LNCaP clone FGC (cell line): ENCODE measurements at regions not wholly inside any gene's neighbourhood (a gene's known extent, or its start where the extent isn't known, plus 50 kb on each side); places are given as distances from the start of the nearest gene placed in this dataset.

Experiments
- DNase-seq: peaks from one replicate; pipeline ENCODE4 v3.0.0-alpha.2; 2011; ENCODE audit warnings: low read depth
- H3K4me3 ChIP-seq: 2 replicates; pipeline ENCODE4 v1.5.1; 2011; ENCODE audit warnings: mild to moderate bottlenecking, low read depth, low read length, control low read depth
- TF ChIP-seq, protein P1 (sequence below): IDR thresholded peaks from 2 replicates; pipeline ENCODE4 v1.5.1; 2012; ENCODE audit warnings: mild to moderate bottlenecking; ENCODE audit not compliant: control insufficient read depth, insufficient read depth; ENCODE audit errors: extremely low read depth

DNA sequence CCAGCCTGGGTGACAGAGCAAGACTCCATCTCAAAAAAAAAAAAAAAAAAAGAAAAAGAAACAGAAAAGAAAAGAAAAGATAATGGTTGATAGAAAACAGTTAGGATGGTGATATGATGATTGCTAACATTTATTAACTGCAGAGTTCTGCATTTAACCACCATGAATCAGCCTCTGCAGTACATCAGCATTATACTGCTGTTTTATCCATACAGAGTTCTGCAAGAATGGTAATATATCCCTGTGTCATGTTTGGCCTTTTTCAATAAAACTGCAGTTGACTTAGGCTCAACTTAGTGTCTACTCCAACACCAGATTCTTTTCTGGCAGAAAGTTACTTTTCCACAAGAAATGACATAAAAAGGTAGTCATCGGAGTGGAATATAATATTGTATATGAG, 62.6 kb downstream of the DUSP6 start:
- H3K4me3 ChIP-seq: no peak overlapping the region
- TF ChIP-seq, protein P1, sequence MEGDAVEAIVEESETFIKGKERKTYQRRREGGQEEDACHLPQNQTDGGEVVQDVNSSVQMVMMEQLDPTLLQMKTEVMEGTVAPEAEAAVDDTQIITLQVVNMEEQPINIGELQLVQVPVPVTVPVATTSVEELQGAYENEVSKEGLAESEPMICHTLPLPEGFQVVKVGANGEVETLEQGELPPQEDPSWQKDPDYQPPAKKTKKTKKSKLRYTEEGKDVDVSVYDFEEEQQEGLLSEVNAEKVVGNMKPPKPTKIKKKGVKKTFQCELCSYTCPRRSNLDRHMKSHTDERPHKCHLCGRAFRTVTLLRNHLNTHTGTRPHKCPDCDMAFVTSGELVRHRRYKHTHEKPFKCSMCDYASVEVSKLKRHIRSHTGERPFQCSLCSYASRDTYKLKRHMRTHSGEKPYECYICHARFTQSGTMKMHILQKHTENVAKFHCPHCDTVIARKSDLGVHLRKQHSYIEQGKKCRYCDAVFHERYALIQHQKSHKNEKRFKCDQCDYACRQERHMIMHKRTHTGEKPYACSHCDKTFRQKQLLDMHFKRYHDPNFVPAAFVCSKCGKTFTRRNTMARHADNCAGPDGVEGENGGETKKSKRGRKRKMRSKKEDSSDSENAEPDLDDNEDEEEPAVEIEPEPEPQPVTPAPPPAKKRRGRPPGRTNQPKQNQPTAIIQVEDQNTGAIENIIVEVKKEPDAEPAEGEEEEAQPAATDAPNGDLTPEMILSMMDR: no peak
- DNase-seq: no peak

DNA sequence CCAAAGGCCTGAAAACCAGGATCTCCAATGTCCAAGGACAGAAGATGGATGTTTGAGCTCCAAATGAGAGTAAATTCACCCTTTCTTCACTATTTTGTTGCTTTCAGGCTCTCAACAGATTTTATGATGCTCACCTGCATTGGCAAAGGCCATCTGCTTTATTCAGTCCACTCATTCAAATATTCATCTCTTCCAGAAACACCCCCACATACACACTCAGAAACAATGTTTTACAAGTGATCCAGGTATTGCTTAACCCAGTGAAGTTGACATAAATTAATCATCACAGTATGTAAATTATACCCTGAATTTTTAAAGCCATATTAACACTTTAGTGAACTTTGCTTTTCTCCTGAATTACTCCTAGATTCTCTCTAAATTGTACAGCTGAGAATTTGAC, 63.3 kb downstream of the DUSP6 start:
- no peak overlapping the region for H3K4me3 ChIP-seq
- TF ChIP-seq, protein P1: no peak
- DNase-seq: no peak

DNA sequence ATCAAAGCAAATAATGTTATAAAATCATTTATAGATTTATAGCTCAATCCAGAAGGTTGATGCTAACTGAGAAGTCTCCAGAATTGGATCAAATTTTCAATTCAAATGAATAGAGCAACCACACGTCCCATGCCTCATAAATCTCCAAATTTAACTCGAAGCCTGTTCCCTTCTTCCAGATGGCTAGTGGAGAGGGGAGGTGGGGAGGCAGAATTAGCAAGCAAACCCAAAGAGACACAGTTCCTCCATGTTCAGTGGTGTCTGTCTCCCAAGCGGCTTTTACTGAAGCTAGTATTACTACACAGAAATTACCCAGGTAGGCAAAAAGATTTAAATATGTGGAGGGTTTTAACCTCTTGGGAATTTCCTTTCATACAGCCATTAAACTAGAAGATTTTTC, 65.8 kb downstream of the DUSP6 start:
- no peak overlapping the region for H3K4me3 ChIP-seq
- TF ChIP-seq, protein P1: no peak
- no peak for DNase-seq

DNA sequence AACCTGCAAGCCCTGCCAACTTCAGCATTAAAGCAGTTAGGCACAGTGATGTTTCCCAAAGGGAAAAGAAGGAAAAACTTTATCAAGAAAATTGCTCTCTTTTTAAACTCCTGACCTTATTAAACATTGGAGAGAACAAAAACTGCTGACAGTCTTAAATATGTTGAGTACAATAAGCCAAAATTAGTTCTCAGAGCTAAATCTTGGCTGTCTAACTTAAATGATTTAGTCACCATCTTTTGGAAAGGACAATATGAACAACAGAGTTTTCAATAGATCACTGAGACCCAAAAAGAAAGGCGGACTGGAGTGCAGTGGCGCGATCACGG, 70.8 kb downstream of the DUSP6 start:
- DNase-seq: no peak
- TF ChIP-seq, protein P1: no peak
- H3K4me3 ChIP-seq: no peak overlapping the region

DNA sequence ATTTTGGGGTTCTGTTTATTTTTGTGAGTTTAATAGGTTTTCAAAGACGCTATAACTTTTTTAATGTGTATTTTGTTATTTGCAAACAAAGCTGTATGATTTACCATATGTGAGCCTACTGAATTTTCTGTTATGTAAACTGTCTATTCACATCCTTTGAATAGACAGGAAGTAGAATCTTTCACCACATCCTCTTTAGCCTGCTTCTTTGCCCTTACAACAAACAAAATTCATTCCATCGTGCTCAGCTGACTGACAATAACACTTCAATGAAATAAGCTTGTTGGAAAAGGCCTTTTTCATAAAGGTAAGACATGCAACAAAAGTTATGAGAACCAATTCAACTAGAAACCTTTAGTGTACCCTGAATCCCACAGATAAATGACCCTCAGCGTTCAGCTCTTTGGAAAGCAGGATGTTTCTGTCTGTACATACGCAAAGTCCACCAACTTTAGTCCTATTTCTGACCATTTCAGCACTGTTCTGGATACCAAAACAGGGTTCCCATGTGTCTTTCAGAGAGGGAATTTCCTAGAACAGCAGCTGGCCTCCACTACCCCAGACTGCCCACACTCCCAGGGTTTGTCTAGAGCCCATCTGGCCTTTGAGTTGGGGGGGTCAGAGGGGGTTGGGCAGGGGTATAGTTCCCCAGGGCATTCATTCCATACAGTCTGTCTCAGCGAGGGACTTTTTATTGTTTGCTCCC, 71.3 kb downstream of the DUSP6 start:
- H3K4me3 ChIP-seq: no peak overlapping the region
- no peak for DNase-seq
- TF ChIP-seq, protein P1: no peak

DNA sequence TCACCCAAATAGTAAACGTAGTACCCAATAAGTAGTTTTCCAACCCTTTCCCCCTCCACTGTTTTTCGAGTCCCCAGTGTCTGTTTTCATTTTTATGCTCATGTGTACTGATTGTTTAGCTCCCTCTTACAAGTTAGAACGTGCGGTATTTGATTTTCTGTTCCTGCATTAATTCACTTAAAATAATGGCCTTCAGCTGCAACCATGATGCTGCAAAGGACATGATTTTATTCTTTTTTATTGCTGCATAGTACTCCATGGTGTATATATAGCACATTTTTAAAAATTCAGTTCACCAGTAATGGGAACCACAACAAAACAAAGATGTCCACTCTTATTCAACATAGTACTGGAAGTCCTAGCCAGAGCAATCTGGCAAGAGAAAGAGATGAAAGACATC, 72.8 kb downstream of the DUSP6 start:
- H3K4me3 ChIP-seq: no peak overlapping the region
- TF ChIP-seq, protein P1: no peak
- DNase-seq: no peak

DNA sequence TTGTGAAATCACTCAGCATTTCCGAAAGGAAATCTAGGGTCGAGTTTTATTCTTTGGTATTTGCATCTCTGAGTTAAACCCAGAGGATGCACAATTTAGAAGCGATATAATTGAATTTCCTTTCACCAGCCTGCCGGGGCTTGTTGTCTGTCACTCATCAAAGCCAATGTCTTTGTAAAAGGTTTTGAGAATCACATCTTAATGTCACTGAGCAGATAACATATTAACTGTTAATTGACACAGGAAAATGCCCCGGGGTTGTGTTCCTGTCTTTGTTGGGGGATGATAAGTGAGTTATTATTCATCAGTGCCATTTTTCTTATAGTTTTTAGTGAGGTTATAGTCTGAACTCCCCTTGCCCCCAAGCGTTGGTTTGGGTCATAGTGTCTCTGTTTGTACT, 73.4 kb downstream of the DUSP6 start:
- H3K4me3 ChIP-seq: no peak overlapping the region
- no peak for DNase-seq
- TF ChIP-seq, protein P1: no peak
